ENCODE measurements at regions not wholly inside any gene's neighbourhood (a gene's known extent, or its start where the extent isn't known, plus 50 kb on each side); places are given as distances from the start of the nearest gene placed in this dataset.

GRCh38 chr10:61050120-61050745, 106.2 kb upstream of the RHOBTB1 start:
- TF ChIP-seq POLR2A (IDR thresholded peaks at IDR 0.05) (no peak), CTCF (IDR thresholded peaks at IDR 0.05) (no peak)
